GM12878 (cell line): ENCODE measurements at regions not wholly inside any gene's neighbourhood (a gene's known extent, or its start where the extent isn't known, plus 50 kb on each side); places are given as distances from the start of the nearest gene placed in this dataset.

Experiments used
- ATAC-seq: fragments of 200-7000 bp; cut with Tn5 transposase; 3 replicates; pipeline ENCODE4 v1.9.1; 2020; ENCODE audit warnings: mild to moderate bottlenecking, moderate library complexity
- BruUV-seq: library from RNA; stranded (reverse); fragments of 400-500 nt; replicated peaks from 2 replicates; lab custom pipeline; 2021; lab: Mats Ljungman, UMichigan
- CTCF ChIA-PET: fragments of 300-600 bp; sonication (Branson Sonifier 250); formaldehyde crosslinking; extraction: SDS; loops from one replicate; lab custom pipeline; 2021; ENCODE audit warnings: inconsistent platforms; lab: Yijun Ruan, JAX
- POLR2A ChIA-PET: fragments of 350-600 bp; formaldehyde crosslinking; extraction: SDS; loops from one replicate; lab custom pipeline; 2021; ENCODE audit warnings: inconsistent platforms; lab: Charles Lee
- RAD21 ChIA-PET: fragments of 300-600 bp; sonication (Branson Sonifier 250); formaldehyde crosslinking; loops from one replicate; lab custom pipeline; 2023; ENCODE audit warnings: antibody characterized with exemption; ENCODE audit not compliant: unreplicated experiment; lab: Charles Lee
- SMC1A ChIA-PET: fragments of 300-600 bp; sonication (Branson Sonifier 250); formaldehyde crosslinking; loops from one replicate; lab custom pipeline; 2023; ENCODE audit not compliant: unreplicated experiment, uncharacterized antibody; lab: Charles Lee
- DNase-seq: peaks from one replicate; pipeline ENCODE4 v3.0.0-alpha.2; 2011; ENCODE audit warnings: low read depth, low spot score
- FAIRE-seq: peaks from 3 replicates; lab custom pipeline; 2011; peaks lifted over from hg19 to GRCh38; lab: Jason Lieb, UNC
- H2AFZ ChIP-seq: 2 replicates; pipeline ENCODE4 v1.6.0; 2011; ENCODE audit warnings: low read depth, low read length, control low read depth; ENCODE audit not compliant: control insufficient read depth
- H3K27ac ChIP-seq: 2 replicates; pipeline ENCODE4 v1.5.1; 2011; ENCODE audit warnings: control low read depth; ENCODE audit not compliant: control insufficient read depth, insufficient read depth
- H3K27me3 ChIP-seq, 2 experiments: replicated peaks in 1 of 2; 2 replicates each; pipeline versions ENCODE4 v1.6.0 to v1.6.1; 2011; ENCODE audit warnings: low read length in 1 of 2; ENCODE audit not compliant: control insufficient read depth in 2 of 2, insufficient read depth in 2 of 2
- H3K36me3 ChIP-seq, 2 experiments: 2 replicates each; pipeline ENCODE4 v1.5.1; 2011; ENCODE audit warnings: low read length in 1 of 2; ENCODE audit not compliant: control insufficient read depth in 2 of 2, insufficient read depth in 2 of 2
- H3K4me1 ChIP-seq: 2 replicates; pipeline ENCODE4 v1.6.1; 2011; ENCODE audit warnings: mild to moderate bottlenecking, low read length, moderate library complexity, mixed read lengths; ENCODE audit not compliant: control insufficient read depth, insufficient read depth
- H3K4me2 ChIP-seq: 2 replicates; pipeline ENCODE4 v1.6.0; 2011; ENCODE audit warnings: control low read depth; ENCODE audit not compliant: control insufficient read depth, insufficient read depth
- H3K4me3 ChIP-seq: fragments of 200-600 bp; sonication (generic); 2 replicates; pipeline ENCODE4 v1.5.1; 2016
- H3K79me2 ChIP-seq: 2 replicates; pipeline ENCODE4 v1.6.0; 2011; ENCODE audit warnings: low read length; ENCODE audit not compliant: control insufficient read depth, insufficient read depth
- H3K9ac ChIP-seq: 2 replicates; pipeline ENCODE4 v1.8.0; 2011; ENCODE audit warnings: low read length, control low read depth, mixed read lengths; ENCODE audit not compliant: control insufficient read depth, insufficient read depth
- H3K9me3 ChIP-seq: replicated peaks from 3 replicates; pipeline ENCODE4 v1.5.1; 2011; ENCODE audit warnings: mild to moderate bottlenecking, low read length; ENCODE audit not compliant: control insufficient read depth, insufficient read depth
- H4K20me1 ChIP-seq: 2 replicates; pipeline ENCODE4 v1.6.0; 2011; ENCODE audit not compliant: control insufficient read depth, insufficient read depth
- BCL11A ChIP-seq: IDR thresholded peaks from 2 replicates; pipeline ENCODE4 v1.6.1; 2011; ENCODE audit warnings: low read depth, low read length
- FOS ChIP-seq: IDR thresholded peaks from 3 replicates; pipeline ENCODE4 v1.6.1; 2011; ENCODE audit warnings: borderline replicate concordance; ENCODE audit not compliant: insufficient read length; ENCODE audit errors: extremely low read depth
- HDAC2 ChIP-seq: fragments of 200-600 bp; sonication (generic); IDR thresholded peaks from 2 replicates; pipeline ENCODE4 v1.6.1; 2017
- MYB ChIP-seq: fragments of 150-350 bp; IDR thresholded peaks from 2 replicates; pipeline ENCODE4 v1.6.1; 2014; ENCODE audit warnings: mild to moderate bottlenecking, low read depth, low read length, borderline replicate concordance
- RBBP5 ChIP-seq: fragments of 200-600 bp; sonication (generic); conservative IDR thresholded peaks from 2 replicates; pipeline ENCODE4 v1.6.1; 2016
- SMAD1 ChIP-seq: fragments of 450-650 bp; IDR thresholded peaks from 2 replicates; pipeline ENCODE4 v1.6.1; 2018; ENCODE audit warnings: mild to moderate bottlenecking, low read depth; ENCODE audit not compliant: partially characterized antibody
- TCF3 ChIP-seq: IDR thresholded peaks from 2 replicates; pipeline ENCODE4 v1.6.1; 2012; ENCODE audit warnings: low read depth, mild to moderate bottlenecking, low read length, borderline replicate concordance; ENCODE audit not compliant: insufficient read depth
- WGBS: methylation state at CpG from one replicate; pipeline ENCODE4 v1.1.6; 2016; ENCODE audit warnings: low lambda C conversion rate; ENCODE audit not compliant: insufficient replicate concordance, insufficient coverage; ENCODE audit errors: missing lambda C conversion rate; 5-methylcytosine and 5-hydroxymethylcytosine counted together
- in situ Hi-C: fragments of 300-500 bp; cut with MboI; formaldehyde crosslinking; loops from 9 replicates; pipeline ENCODE4 v1.14.3; 2018; ENCODE audit warnings: mixed read lengths
- intact Hi-C: fragments of 100-400 bp; cut with micrococcal nuclease; formaldehyde crosslinking; loops from one replicate; pipeline ENCODE4 v1.14.2; 2022; ENCODE audit not compliant: unreplicated experiment
- TF ChIP-seq, protein P1 (sequence below): fragments of 450-650 bp; IDR thresholded peaks from 2 replicates; pipeline ENCODE4 v1.6.1; 2016; ENCODE audit warnings: mild to moderate bottlenecking
- TF ChIP-seq, protein P2 (sequence below): IDR thresholded peaks from 2 replicates; pipeline ENCODE4 v1.6.1; 2011; ENCODE audit warnings: mild to moderate bottlenecking, low read depth, low read length, moderate library complexity; ENCODE audit not compliant: insufficient replicate concordance
- TF ChIP-seq, protein P3 (sequence below): fragments of 450-650 bp; IDR thresholded peaks from 2 replicates; pipeline ENCODE4 v1.6.1; 2017; ENCODE audit warnings: mild to moderate bottlenecking, moderate library complexity
- TF ChIP-seq, protein P4 (sequence below): fragments of 150-350 bp; IDR thresholded peaks from 2 replicates; pipeline ENCODE4 v1.6.1; 2016; ENCODE audit warnings: low read depth, low read length
- TF ChIP-seq, protein P5 (sequence below): IDR thresholded peaks from 2 replicates; pipeline ENCODE4 v1.6.1; 2012; ENCODE audit warnings: low read length, inconsistent platforms

DNA sequence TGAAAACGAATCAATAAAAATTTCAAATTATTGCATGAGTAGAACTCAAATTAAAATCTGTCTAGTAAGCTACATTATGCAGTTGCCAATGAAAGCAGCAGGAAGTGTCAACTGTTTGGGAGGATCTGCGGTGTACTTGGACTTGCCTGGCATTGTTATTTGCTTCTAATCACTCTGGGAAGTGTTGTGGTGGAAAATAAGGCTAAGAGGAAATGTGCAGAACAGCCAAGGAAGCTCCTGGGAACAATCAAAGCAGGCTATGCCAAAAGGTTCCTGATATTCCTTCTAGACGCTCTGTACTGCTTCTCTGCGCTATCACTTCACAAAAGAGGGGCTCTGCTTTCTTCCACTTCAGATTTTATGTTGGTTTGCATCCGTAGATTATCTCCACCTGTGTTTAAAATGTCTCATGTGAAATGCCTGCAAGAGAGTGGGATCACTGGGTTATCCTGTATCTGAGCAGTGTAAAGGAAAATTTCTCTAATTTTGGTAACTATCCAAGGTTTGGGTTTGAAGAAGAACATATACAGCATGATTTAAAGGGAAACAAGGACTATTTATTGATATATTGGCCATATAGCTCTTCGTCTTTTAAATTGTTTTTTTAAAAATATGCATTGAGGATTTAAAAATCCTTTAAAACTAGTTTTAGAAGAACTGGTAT is 182.7 kb upstream of the CSNK1A1L start:
- no peaks in the 10 kb centered on the region for H3K79me2 ChIP-seq
- in situ Hi-C loops = no loop called here
- no peaks in the 10 kb centered on the region for H3K9me3 ChIP-seq
- no peaks in the 10 kb centered on the region for H3K36me3 ChIP-seq
- POLR2A ChIA-PET = no interaction called here
- H3K4me1 ChIP-seq = no peaks in the 10 kb centered on the region
- H3K27ac ChIP-seq = no peak overlapping the region
- no peak for ATAC-seq
- H3K27me3 ChIP-seq = no peaks in the 10 kb centered on the region
- no peak overlapping the region for H3K4me3 ChIP-seq
- SMC1A ChIA-PET = no interaction called here
- no peak for DNase-seq
- H2AFZ ChIP-seq = no peak overlapping the region
- H3K4me2 ChIP-seq = no peak overlapping the region
- BruUV-seq = no TSS peak
- no peak for FAIRE-seq
- intact Hi-C loops = no loop called here
- RAD21 ChIA-PET = no interaction called here
- CTCF ChIA-PET = no interaction called here
- no peaks in the 10 kb centered on the region for H4K20me1 ChIP-seq
- no peak overlapping the region for H3K9ac ChIP-seq
- WGBS = 24% methylated on average over 6 of the region's 6 CpGs
- TF ChIP-seq, protein P1, sequence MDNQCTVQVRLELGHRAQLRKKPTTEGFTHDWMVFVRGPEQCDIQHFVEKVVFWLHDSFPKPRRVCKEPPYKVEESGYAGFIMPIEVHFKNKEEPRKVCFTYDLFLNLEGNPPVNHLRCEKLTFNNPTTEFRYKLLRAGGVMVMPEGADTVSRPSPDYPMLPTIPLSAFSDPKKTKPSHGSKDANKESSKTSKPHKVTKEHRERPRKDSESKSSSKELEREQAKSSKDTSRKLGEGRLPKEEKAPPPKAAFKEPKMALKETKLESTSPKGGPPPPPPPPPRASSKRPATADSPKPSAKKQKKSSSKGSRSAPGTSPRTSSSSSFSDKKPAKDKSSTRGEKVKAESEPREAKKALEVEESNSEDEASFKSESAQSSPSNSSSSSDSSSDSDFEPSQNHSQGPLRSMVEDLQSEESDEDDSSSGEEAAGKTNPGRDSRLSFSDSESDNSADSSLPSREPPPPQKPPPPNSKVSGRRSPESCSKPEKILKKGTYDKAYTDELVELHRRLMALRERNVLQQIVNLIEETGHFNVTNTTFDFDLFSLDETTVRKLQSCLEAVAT = no peak
- TF ChIP-seq FOS (no peak), RBBP5 (no peak), HDAC2 (no peak), TCF3 (no peak), SMAD1 (no peak), MYB (no peak), BCL11A (no peak)
- TF ChIP-seq, protein P2, sequence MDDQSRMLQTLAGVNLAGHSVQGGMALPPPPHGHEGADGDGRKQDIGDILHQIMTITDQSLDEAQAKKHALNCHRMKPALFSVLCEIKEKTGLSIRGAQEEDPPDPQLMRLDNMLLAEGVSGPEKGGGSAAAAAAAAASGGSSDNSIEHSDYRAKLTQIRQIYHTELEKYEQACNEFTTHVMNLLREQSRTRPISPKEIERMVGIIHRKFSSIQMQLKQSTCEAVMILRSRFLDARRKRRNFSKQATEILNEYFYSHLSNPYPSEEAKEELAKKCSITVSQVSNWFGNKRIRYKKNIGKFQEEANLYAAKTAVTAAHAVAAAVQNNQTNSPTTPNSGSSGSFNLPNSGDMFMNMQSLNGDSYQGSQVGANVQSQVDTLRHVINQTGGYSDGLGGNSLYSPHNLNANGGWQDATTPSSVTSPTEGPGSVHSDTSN = no peak
- TF ChIP-seq, protein P3, sequence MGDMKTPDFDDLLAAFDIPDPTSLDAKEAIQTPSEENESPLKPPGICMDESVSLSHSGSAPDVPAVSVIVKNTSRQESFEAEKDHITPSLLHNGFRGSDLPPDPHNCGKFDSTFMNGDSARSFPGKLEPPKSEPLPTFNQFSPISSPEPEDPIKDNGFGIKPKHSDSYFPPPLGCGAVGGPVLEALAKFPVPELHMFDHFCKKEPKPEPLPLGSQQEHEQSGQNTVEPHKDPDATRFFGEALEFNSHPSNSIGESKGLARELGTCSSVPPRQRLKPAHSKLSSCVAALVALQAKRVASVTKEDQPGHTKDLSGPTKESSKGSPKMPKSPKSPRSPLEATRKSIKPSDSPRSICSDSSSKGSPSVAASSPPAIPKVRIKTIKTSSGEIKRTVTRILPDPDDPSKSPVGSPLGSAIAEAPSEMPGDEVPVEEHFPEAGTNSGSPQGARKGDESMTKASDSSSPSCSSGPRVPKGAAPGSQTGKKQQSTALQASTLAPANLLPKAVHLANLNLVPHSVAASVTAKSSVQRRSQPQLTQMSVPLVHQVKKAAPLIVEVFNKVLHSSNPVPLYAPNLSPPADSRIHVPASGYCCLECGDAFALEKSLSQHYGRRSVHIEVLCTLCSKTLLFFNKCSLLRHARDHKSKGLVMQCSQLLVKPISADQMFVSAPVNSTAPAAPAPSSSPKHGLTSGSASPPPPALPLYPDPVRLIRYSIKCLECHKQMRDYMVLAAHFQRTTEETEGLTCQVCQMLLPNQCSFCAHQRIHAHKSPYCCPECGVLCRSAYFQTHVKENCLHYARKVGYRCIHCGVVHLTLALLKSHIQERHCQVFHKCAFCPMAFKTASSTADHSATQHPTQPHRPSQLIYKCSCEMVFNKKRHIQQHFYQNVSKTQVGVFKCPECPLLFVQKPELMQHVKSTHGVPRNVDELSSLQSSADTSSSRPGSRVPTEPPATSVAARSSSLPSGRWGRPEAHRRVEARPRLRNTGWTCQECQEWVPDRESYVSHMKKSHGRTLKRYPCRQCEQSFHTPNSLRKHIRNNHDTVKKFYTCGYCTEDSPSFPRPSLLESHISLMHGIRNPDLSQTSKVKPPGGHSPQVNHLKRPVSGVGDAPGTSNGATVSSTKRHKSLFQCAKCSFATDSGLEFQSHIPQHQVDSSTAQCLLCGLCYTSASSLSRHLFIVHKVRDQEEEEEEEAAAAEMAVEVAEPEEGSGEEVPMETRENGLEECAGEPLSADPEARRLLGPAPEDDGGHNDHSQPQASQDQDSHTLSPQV = no peak
- TF ChIP-seq, protein P4, sequence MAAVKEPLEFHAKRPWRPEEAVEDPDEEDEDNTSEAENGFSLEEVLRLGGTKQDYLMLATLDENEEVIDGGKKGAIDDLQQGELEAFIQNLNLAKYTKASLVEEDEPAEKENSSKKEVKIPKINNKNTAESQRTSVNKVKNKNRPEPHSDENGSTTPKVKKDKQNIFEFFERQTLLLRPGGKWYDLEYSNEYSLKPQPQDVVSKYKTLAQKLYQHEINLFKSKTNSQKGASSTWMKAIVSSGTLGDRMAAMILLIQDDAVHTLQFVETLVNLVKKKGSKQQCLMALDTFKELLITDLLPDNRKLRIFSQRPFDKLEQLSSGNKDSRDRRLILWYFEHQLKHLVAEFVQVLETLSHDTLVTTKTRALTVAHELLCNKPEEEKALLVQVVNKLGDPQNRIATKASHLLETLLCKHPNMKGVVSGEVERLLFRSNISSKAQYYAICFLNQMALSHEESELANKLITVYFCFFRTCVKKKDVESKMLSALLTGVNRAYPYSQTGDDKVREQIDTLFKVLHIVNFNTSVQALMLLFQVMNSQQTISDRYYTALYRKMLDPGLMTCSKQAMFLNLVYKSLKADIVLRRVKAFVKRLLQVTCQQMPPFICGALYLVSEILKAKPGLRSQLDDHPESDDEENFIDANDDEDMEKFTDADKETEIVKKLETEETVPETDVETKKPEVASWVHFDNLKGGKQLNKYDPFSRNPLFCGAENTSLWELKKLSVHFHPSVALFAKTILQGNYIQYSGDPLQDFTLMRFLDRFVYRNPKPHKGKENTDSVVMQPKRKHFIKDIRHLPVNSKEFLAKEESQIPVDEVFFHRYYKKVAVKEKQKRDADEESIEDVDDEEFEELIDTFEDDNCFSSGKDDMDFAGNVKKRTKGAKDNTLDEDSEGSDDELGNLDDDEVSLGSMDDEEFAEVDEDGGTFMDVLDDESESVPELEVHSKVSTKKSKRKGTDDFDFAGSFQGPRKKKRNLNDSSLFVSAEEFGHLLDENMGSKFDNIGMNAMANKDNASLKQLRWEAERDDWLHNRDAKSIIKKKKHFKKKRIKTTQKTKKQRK = no peak
- TF ChIP-seq, protein P5, sequence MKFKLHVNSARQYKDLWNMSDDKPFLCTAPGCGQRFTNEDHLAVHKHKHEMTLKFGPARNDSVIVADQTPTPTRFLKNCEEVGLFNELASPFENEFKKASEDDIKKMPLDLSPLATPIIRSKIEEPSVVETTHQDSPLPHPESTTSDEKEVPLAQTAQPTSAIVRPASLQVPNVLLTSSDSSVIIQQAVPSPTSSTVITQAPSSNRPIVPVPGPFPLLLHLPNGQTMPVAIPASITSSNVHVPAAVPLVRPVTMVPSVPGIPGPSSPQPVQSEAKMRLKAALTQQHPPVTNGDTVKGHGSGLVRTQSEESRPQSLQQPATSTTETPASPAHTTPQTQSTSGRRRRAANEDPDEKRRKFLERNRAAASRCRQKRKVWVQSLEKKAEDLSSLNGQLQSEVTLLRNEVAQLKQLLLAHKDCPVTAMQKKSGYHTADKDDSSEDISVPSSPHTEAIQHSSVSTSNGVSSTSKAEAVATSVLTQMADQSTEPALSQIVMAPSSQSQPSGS = no peak
